GM12878 (cell line): ENCODE measurements at regions not wholly inside any gene's neighbourhood (a gene's known extent, or its start where the extent isn't known, plus 50 kb on each side); places are given as distances from the start of the nearest gene placed in this dataset.

ENCODE experiments used
- ATAC-seq: fragments of 200-7000 bp; cut with Tn5 transposase; 3 replicates; pipeline ENCODE4 v1.9.1; 2020; ENCODE audit warnings: mild to moderate bottlenecking, moderate library complexity
- BruUV-seq: library from RNA; stranded (reverse); fragments of 400-500 nt; replicated peaks from 2 replicates; lab custom pipeline; 2021; lab: Mats Ljungman, UMichigan
- CTCF ChIA-PET: fragments of 300-600 bp; sonication (Branson Sonifier 250); formaldehyde crosslinking; extraction: SDS; loops from one replicate; lab custom pipeline; 2021; ENCODE audit warnings: inconsistent platforms; lab: Yijun Ruan, JAX
- POLR2A ChIA-PET: fragments of 350-600 bp; formaldehyde crosslinking; extraction: SDS; loops from one replicate; lab custom pipeline; 2021; ENCODE audit warnings: inconsistent platforms; lab: Charles Lee
- RAD21 ChIA-PET: fragments of 300-600 bp; sonication (Branson Sonifier 250); formaldehyde crosslinking; loops from one replicate; lab custom pipeline; 2023; ENCODE audit warnings: antibody characterized with exemption; ENCODE audit not compliant: unreplicated experiment; lab: Charles Lee
- SMC1A ChIA-PET: fragments of 300-600 bp; sonication (Branson Sonifier 250); formaldehyde crosslinking; loops from one replicate; lab custom pipeline; 2023; ENCODE audit not compliant: unreplicated experiment, uncharacterized antibody; lab: Charles Lee
- DNase-seq: peaks from one replicate; pipeline ENCODE4 v3.0.0-alpha.2; 2011; ENCODE audit warnings: low read depth, low spot score
- FAIRE-seq: peaks from 3 replicates; lab custom pipeline; 2011; peaks lifted over from hg19 to GRCh38; lab: Jason Lieb, UNC
- H2AFZ ChIP-seq: 2 replicates; pipeline ENCODE4 v1.6.0; 2011; ENCODE audit warnings: low read depth, low read length, control low read depth; ENCODE audit not compliant: control insufficient read depth
- H3K27ac ChIP-seq: 2 replicates; pipeline ENCODE4 v1.5.1; 2011; ENCODE audit warnings: control low read depth; ENCODE audit not compliant: control insufficient read depth, insufficient read depth
- H3K27me3 ChIP-seq, 2 experiments: replicated peaks in 1 of 2; 2 replicates each; pipeline versions ENCODE4 v1.6.0 to v1.6.1; 2011; ENCODE audit warnings: low read length in 1 of 2; ENCODE audit not compliant: control insufficient read depth in 2 of 2, insufficient read depth in 2 of 2
- H3K36me3 ChIP-seq, 2 experiments: 2 replicates each; pipeline ENCODE4 v1.5.1; 2011; ENCODE audit warnings: low read length in 1 of 2; ENCODE audit not compliant: control insufficient read depth in 2 of 2, insufficient read depth in 2 of 2
- H3K4me1 ChIP-seq: 2 replicates; pipeline ENCODE4 v1.6.1; 2011; ENCODE audit warnings: mild to moderate bottlenecking, low read length, moderate library complexity, mixed read lengths; ENCODE audit not compliant: control insufficient read depth, insufficient read depth
- H3K4me2 ChIP-seq: 2 replicates; pipeline ENCODE4 v1.6.0; 2011; ENCODE audit warnings: control low read depth; ENCODE audit not compliant: control insufficient read depth, insufficient read depth
- H3K4me3 ChIP-seq: fragments of 200-600 bp; sonication (generic); 2 replicates; pipeline ENCODE4 v1.5.1; 2016
- H3K79me2 ChIP-seq: 2 replicates; pipeline ENCODE4 v1.6.0; 2011; ENCODE audit warnings: low read length; ENCODE audit not compliant: control insufficient read depth, insufficient read depth
- H3K9ac ChIP-seq: 2 replicates; pipeline ENCODE4 v1.8.0; 2011; ENCODE audit warnings: low read length, control low read depth, mixed read lengths; ENCODE audit not compliant: control insufficient read depth, insufficient read depth
- H3K9me3 ChIP-seq: replicated peaks from 3 replicates; pipeline ENCODE4 v1.5.1; 2011; ENCODE audit warnings: mild to moderate bottlenecking, low read length; ENCODE audit not compliant: control insufficient read depth, insufficient read depth
- H4K20me1 ChIP-seq: 2 replicates; pipeline ENCODE4 v1.6.0; 2011; ENCODE audit not compliant: control insufficient read depth, insufficient read depth
- ATF3 ChIP-seq: IDR thresholded peaks from 2 replicates; pipeline ENCODE4 v1.6.1; 2011; ENCODE audit warnings: low read depth, mild to moderate bottlenecking, low read length, moderate library complexity, borderline replicate concordance; ENCODE audit errors: extremely low read depth
- CBX3 ChIP-seq: fragments of 200-600 bp; sonication (generic); IDR thresholded peaks from 2 replicates; pipeline ENCODE4 v1.6.1; 2016; ENCODE audit warnings: low read depth, borderline replicate concordance
- E4F1 ChIP-seq: fragments of 450-650 bp; IDR thresholded peaks from 2 replicates; pipeline ENCODE4 v1.6.1; 2018; ENCODE audit warnings: borderline replicate concordance, mild to moderate bottlenecking; ENCODE audit not compliant: partially characterized antibody
- EED ChIP-seq: sonication (generic); IDR thresholded peaks from 2 replicates; pipeline ENCODE4 v1.6.1; 2016; ENCODE audit warnings: antibody characterized with exemption, low read depth
- FOS ChIP-seq: IDR thresholded peaks from 3 replicates; pipeline ENCODE4 v1.6.1; 2011; ENCODE audit warnings: borderline replicate concordance; ENCODE audit not compliant: insufficient read length; ENCODE audit errors: extremely low read depth
- FOXM1 ChIP-seq: IDR thresholded peaks from 2 replicates; pipeline ENCODE4 v1.6.1; 2012; ENCODE audit warnings: low read depth, mild to moderate bottlenecking, inconsistent platforms, low read length, moderate library complexity
- GATAD2B ChIP-seq: fragments of 450-650 bp; conservative IDR thresholded peaks from 2 replicates; pipeline ENCODE4 v1.6.1; 2017; ENCODE audit warnings: low read depth, mild to moderate bottlenecking, moderate library complexity
- HDAC6 ChIP-seq: fragments of 200-600 bp; sonication (generic); IDR thresholded peaks from one replicate; pipeline ENCODE4 v1.8.0; 2017; ENCODE audit warnings: antibody characterized with exemption; ENCODE audit not compliant: unreplicated experiment
- IKZF1 ChIP-seq: fragments of 450-650 bp; conservative IDR thresholded peaks from 2 replicates; pipeline ENCODE4 v1.6.1; 2017; ENCODE audit warnings: antibody characterized with exemption, mild to moderate bottlenecking
- MLLT1 ChIP-seq: fragments of 450-650 bp; IDR thresholded peaks from 2 replicates; pipeline ENCODE4 v1.6.1; 2016; ENCODE audit warnings: mild to moderate bottlenecking
- MTA3 ChIP-seq: IDR thresholded peaks from 2 replicates; pipeline ENCODE4 v1.6.1; 2012; ENCODE audit warnings: low read length, inconsistent platforms, borderline replicate concordance
- POU2F2 ChIP-seq: IDR thresholded peaks from 3 replicates; pipeline ENCODE4 v1.6.1; 2011; ENCODE audit warnings: low read depth, mild to moderate bottlenecking, low read length, borderline replicate concordance
- RFX5 ChIP-seq: IDR thresholded peaks from 2 replicates; pipeline ENCODE4 v1.6.1; 2011; ENCODE audit warnings: low read depth, low read length, improper control_type of control experiment
- SIN3A ChIP-seq: IDR thresholded peaks from 2 replicates; pipeline ENCODE4 v1.6.1; 2012; ENCODE audit warnings: low read depth, low read length, improper control_type of control experiment
- SP1 ChIP-seq: IDR thresholded peaks from one replicate; pipeline ENCODE4 v1.6.1; 2011; ENCODE audit warnings: low read depth, low read length
- SUPT20H ChIP-seq: IDR thresholded peaks from 2 replicates; pipeline ENCODE4 v1.6.1; 2011; ENCODE audit warnings: low read depth, mild to moderate bottlenecking, low read length, moderate library complexity, borderline replicate concordance; ENCODE audit not compliant: control insufficient read depth
- SUZ12 ChIP-seq: fragments of 200-600 bp; sonication (generic); IDR thresholded peaks from one replicate; pipeline ENCODE4 v1.6.1; 2018; ENCODE audit warnings: antibody characterized with exemption, mild to moderate bottlenecking; ENCODE audit not compliant: unreplicated experiment
- USF2 ChIP-seq: IDR thresholded peaks from 2 replicates; pipeline ENCODE4 v1.6.1; 2011; ENCODE audit warnings: low read depth, low read length, improper control_type of control experiment, borderline replicate concordance
- WGBS: methylation state at CpG from one replicate; pipeline ENCODE4 v1.1.6; 2016; ENCODE audit warnings: low lambda C conversion rate; ENCODE audit not compliant: insufficient replicate concordance, insufficient coverage; ENCODE audit errors: missing lambda C conversion rate; 5-methylcytosine and 5-hydroxymethylcytosine counted together
- in situ Hi-C: fragments of 300-500 bp; cut with MboI; formaldehyde crosslinking; loops from 9 replicates; pipeline ENCODE4 v1.14.3; 2018; ENCODE audit warnings: mixed read lengths
- intact Hi-C: fragments of 100-400 bp; cut with micrococcal nuclease; formaldehyde crosslinking; loops from one replicate; pipeline ENCODE4 v1.14.2; 2022; ENCODE audit not compliant: unreplicated experiment

- no peak for ATAC-seq
- intact Hi-C loops, result no loop called here
- ChIA-PET SMC1A (interaction anchor here (0.6 to 1.5 kb wide), 6 partner anchors 8 to 159 kb away, joined by 3 to 4 read pairs (median 3); no protein-coding TSS in a partner anchor), RAD21 (no interaction called here), CTCF (interaction anchor here (0.5 kb wide), 1 partner anchor 426 kb away, joined by 3 read pairs; no protein-coding TSS in a partner anchor), POLR2A (no interaction called here)
- no peak for FAIRE-seq
- Histone ChIP-seq H4K20me1 (no peaks in the 10 kb centered on the region), H3K4me3 (no peak overlapping the region), H3K4me2 (no peak overlapping the region), H3K36me3 (no peaks in the 10 kb centered on the region), H3K79me2 (no peaks in the 10 kb centered on the region), H3K9ac (no peak overlapping the region), H3K27me3 (no peaks in the 10 kb centered on the region), H2AFZ (no peak overlapping the region), H3K27ac (no peak overlapping the region), H3K4me1 (no peaks in the 10 kb centered on the region), H3K9me3 (no peaks in the 10 kb centered on the region)
- in situ Hi-C loops, result no loop called here
- BruUV-seq, result no TSS peak
- DNase-seq, result no peak
- WGBS, result 69% methylated on average over 5 of the region's 5 CpGs
- TF ChIP-seq EED, result no peak
- no peak for TF ChIP-seq SUPT20H
- TF ChIP-seq SIN3A, result no peak
- TF ChIP-seq SP1, result no peak
- TF ChIP-seq MTA3, result no peak
- TF ChIP-seq SUZ12, result no peak
- no peak for TF ChIP-seq RFX5
- no peak for TF ChIP-seq GATAD2B
- no peak for TF ChIP-seq E4F1
- no peak for TF ChIP-seq USF2
- TF ChIP-seq MLLT1, result no peak
- TF ChIP-seq FOS, result no peak
- no peak for TF ChIP-seq ATF3
- no peak for TF ChIP-seq FOXM1
- no peak for TF ChIP-seq HDAC6
- no peak for TF ChIP-seq IKZF1
- TF ChIP-seq POU2F2, result no peak
- no peak for TF ChIP-seq CBX3
These were observed 250.1 kb upstream of the MBL2 start for GRCh38 chr10:53022611-53023088.
